GM12892 (cell line): ENCODE measurements at regions not wholly inside any gene's neighbourhood (a gene's known extent, or its start where the extent isn't known, plus 50 kb on each side); places are given as distances from the start of the nearest gene placed in this dataset.

Experiments used
- POLR2A ChIP-seq: IDR thresholded peaks from 2 replicates; pipeline ENCODE4 v1.6.1; 2011; ENCODE audit warnings: low read depth, low read length, control low read depth
- POLR2AphosphoS5 ChIP-seq: IDR thresholded peaks from 2 replicates; pipeline ENCODE4 v1.6.1; 2011; ENCODE audit warnings: low read depth, low read length, control low read depth
- TAF1 ChIP-seq: IDR thresholded peaks from 2 replicates; pipeline ENCODE4 v1.6.1; 2011; ENCODE audit warnings: low read depth, mild to moderate bottlenecking, control low read depth, low read length, borderline replicate concordance

DNA sequence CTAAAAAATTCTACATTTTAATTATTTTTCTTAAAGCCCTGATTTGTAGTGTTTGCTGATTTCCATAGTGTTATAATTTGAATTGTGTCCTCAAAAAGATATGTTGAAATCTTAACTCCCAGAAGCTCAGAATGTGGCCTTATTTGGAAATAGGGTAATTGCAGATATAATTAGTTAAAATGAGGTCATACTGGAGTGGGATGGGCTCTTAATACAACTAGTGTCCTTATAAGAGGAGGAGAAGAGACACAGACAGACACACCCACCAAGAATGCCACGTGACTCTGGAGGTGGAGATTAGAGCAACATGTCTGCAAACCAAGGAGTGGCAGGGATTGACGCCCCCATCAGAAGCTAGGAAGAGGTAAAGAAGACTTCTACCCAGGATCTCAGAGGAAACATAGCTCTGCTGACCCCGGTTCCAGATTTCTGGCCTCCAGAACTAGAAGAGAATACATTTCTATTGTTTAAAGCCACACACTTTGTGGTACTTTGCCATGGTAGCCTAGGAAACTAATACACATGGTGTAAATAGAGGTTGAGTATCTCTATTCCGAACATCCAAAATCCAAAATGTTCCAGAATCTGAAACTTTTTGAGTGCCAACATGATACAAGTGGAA, 70.5 kb upstream of the IRF2 start:
- TF ChIP-seq POLR2AphosphoS5 = no peak
- TF ChIP-seq POLR2A = no peak
- no peak for TF ChIP-seq TAF1
